Endodermal cell (in vitro differentiated cells): ENCODE measurements at regions not wholly inside any gene's neighbourhood (a gene's known extent, or its start where the extent isn't known, plus 50 kb on each side); places are given as distances from the start of the nearest gene placed in this dataset.

Experiments
- DNase-seq: peaks from one replicate; pipeline ENCODE4 v3.0.0-alpha.2; 2017
- H3K27ac ChIP-seq: 2 replicates; pipeline ENCODE4 v1.5.1; 2013; ENCODE audit warnings: mild to moderate bottlenecking, low read depth, low read length, moderate library complexity
- H3K27me3 ChIP-seq: 2 replicates; pipeline ENCODE4 v1.6.1; 2013; ENCODE audit warnings: mild to moderate bottlenecking, low read length, moderate library complexity; ENCODE audit not compliant: insufficient read depth, control insufficient read depth, poor library complexity, severe bottlenecking
- H3K36me3 ChIP-seq: 2 replicates; pipeline ENCODE4 v1.7.0; 2013; ENCODE audit warnings: mild to moderate bottlenecking, low read length, moderate library complexity; ENCODE audit not compliant: control insufficient read depth, insufficient read depth
- H3K4me1 ChIP-seq: one replicate; pipeline ENCODE4 v1.7.0; 2013; ENCODE audit warnings: low read length; ENCODE audit not compliant: control insufficient read depth, insufficient read depth
- H3K4me3 ChIP-seq: 2 replicates; pipeline ENCODE4 v1.5.1; 2013; ENCODE audit warnings: mild to moderate bottlenecking, low read length, moderate library complexity
- H3K9ac ChIP-seq: 2 replicates; pipeline ENCODE4 v1.6.1; 2013; ENCODE audit warnings: mild to moderate bottlenecking, low read length, moderate library complexity; ENCODE audit not compliant: poor library complexity, severe bottlenecking; ENCODE audit errors: extremely low read depth
- H3K9me3 ChIP-seq: 2 replicates; pipeline ENCODE4 v1.6.1; 2013; ENCODE audit warnings: mild to moderate bottlenecking, low read length, moderate library complexity; ENCODE audit not compliant: control insufficient read depth
- H3K27ac Mint-ChIP-seq: 2 replicates; pipeline ENCODE4 v1.8.0; 2020; ENCODE audit warnings: mixed read lengths
- H3K27me3 Mint-ChIP-seq: 2 replicates; pipeline ENCODE4 v1.8.0; 2021; ENCODE audit warnings: mild to moderate bottlenecking, mixed read lengths; ENCODE audit not compliant: insufficient read depth
- H3K36me3 Mint-ChIP-seq: 2 replicates; pipeline ENCODE4 v1.8.0; 2020; ENCODE audit warnings: low read depth, mixed read lengths
- H3K4me1 Mint-ChIP-seq: 2 replicates; pipeline ENCODE4 v1.8.0; 2020; ENCODE audit warnings: mixed read lengths
- H3K4me3 Mint-ChIP-seq: 2 replicates; pipeline ENCODE4 v1.8.0; 2020; ENCODE audit warnings: mild to moderate bottlenecking, moderate library complexity, mixed read lengths
- H3K9me3 Mint-ChIP-seq: 2 replicates; pipeline ENCODE4 v1.8.0; 2020; ENCODE audit warnings: mild to moderate bottlenecking, mixed read lengths
- WGBS, 2 experiments: methylation state at CpG; one replicate each; pipeline versions ENCODE4 v1.1.5 to v1.1.7; 2013; ENCODE audit warnings: missing lambda C conversion rate in 2 of 2, mixed read lengths in 1 of 2; ENCODE audit not compliant: insufficient coverage in 1 of 2, insufficient read length in 1 of 2; 5-methylcytosine and 5-hydroxymethylcytosine counted together
- TF ChIP-seq, protein P1 (sequence below): fragments of 200-600 bp; sonication (generic); conservative IDR thresholded peaks from 2 replicates; pipeline ENCODE4 v1.5.0; 2021; ENCODE audit warnings: antibody characterized with exemption, mild to moderate bottlenecking

- TF ChIP-seq, protein P1, sequence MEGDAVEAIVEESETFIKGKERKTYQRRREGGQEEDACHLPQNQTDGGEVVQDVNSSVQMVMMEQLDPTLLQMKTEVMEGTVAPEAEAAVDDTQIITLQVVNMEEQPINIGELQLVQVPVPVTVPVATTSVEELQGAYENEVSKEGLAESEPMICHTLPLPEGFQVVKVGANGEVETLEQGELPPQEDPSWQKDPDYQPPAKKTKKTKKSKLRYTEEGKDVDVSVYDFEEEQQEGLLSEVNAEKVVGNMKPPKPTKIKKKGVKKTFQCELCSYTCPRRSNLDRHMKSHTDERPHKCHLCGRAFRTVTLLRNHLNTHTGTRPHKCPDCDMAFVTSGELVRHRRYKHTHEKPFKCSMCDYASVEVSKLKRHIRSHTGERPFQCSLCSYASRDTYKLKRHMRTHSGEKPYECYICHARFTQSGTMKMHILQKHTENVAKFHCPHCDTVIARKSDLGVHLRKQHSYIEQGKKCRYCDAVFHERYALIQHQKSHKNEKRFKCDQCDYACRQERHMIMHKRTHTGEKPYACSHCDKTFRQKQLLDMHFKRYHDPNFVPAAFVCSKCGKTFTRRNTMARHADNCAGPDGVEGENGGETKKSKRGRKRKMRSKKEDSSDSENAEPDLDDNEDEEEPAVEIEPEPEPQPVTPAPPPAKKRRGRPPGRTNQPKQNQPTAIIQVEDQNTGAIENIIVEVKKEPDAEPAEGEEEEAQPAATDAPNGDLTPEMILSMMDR = no peak
- no peak for DNase-seq
- Histone ChIP-seq H3K9ac (no peak overlapping the region), H3K4me1 (no peaks in the 10 kb centered on the region), H3K27ac (no peak overlapping the region), H3K36me3 (no peaks in the 10 kb centered on the region), H3K27me3 (no peaks in the 10 kb centered on the region), H3K9me3 (no peaks in the 10 kb centered on the region), H3K4me3 (no peak overlapping the region)
- Mint-ChIP-seq H3K4me3 (no peak overlapping the region), H3K4me1 (peaks cover 4% of the 10 kb centered on the region), H3K9me3 (no peaks in the 10 kb centered on the region), H3K36me3 (no peaks in the 10 kb centered on the region), H3K27me3 (no peaks in the 10 kb centered on the region), H3K27ac (no peak overlapping the region)
- WGBS, 2 experiments = 100% methylated on average over 2 of the region's 3 CpGs; no CpG with 5 or more reads in 1 of the 2 experiments
Observed at GRCh38 chrX:21153033-21153432, 221.2 kb upstream of the CNKSR2 start.

GRCh38 chrX:21153503-21153902 lies 220.7 kb upstream of the CNKSR2 start:
- H3K4me3 ChIP-seq = no peak overlapping the region
- H3K4me1 Mint-ChIP-seq = peaks cover 4% of the 10 kb centered on the region
- no peaks in the 10 kb centered on the region for H3K27me3 ChIP-seq
- DNase-seq = no peak
- no peaks in the 10 kb centered on the region for H3K27me3 Mint-ChIP-seq
- H3K36me3 ChIP-seq = no peaks in the 10 kb centered on the region
- WGBS, 2 experiments = 92 to 100% methylated on average over 2 of the region's 2 CpGs
- H3K9ac ChIP-seq = no peak overlapping the region
- no peaks in the 10 kb centered on the region for H3K9me3 Mint-ChIP-seq
- H3K4me3 Mint-ChIP-seq = no peak overlapping the region
- no peaks in the 10 kb centered on the region for H3K4me1 ChIP-seq
- H3K9me3 ChIP-seq = no peaks in the 10 kb centered on the region
- H3K27ac Mint-ChIP-seq = no peak overlapping the region
- H3K36me3 Mint-ChIP-seq = no peaks in the 10 kb centered on the region
- H3K27ac ChIP-seq = no peak overlapping the region
- TF ChIP-seq, protein P1 = no peak

DNA sequence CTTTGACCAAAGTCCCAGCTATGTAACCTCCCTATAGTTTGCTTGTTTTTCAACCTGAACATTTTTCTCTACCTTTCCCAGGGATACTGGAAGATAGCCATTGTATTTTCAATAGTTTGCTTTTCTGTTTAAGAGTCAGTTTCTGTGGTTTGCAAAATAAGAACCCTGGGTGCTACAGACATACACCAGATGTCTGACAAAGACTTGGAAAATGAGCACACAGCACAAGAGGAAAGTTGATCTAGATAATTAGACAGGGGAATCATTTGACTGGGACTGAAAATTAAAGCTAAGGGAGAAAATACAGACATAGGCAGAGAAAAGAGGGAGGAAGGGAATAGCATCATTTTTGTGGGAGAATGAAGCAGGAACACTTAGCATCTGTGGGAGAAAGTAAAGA lies 218.3 kb upstream of the CNKSR2 start:
- TF ChIP-seq, protein P1 = no peak
- Mint-ChIP-seq H3K36me3 (no peaks in the 10 kb centered on the region), H3K4me1 (peaks cover 4% of the 10 kb centered on the region), H3K4me3 (no peak overlapping the region), H3K27me3 (no peaks in the 10 kb centered on the region), H3K9me3 (no peaks in the 10 kb centered on the region), H3K27ac (no peak overlapping the region)
- Histone ChIP-seq H3K36me3 (no peaks in the 10 kb centered on the region), H3K27me3 (no peaks in the 10 kb centered on the region), H3K4me3 (no peak overlapping the region), H3K27ac (no peak overlapping the region), H3K9me3 (no peaks in the 10 kb centered on the region), H3K9ac (no peak overlapping the region), H3K4me1 (no peaks in the 10 kb centered on the region)
- no peak for DNase-seq
